OCI-LY3 (cell line): ENCODE measurements at regions not wholly inside any gene's neighbourhood (a gene's known extent, or its start where the extent isn't known, plus 50 kb on each side); places are given as distances from the start of the nearest gene placed in this dataset.
"Not testable (repeated sequence)": the region's sequence is repeated elsewhere in the genome, so short reads cannot be mapped to it uniquely, and the experiment has no call there.

ENCODE experiments used
- H2AFZ ChIP-seq: fragments of 200-600, 300-600 bp; shearing (Covaris generic); 2 replicates; pipeline ENCODE4 v1.6.0; 2014; ENCODE audit warnings: antibody characterized with exemption, low read depth, low read length
- H3K27ac ChIP-seq: fragments of 200-600, 300-600 bp; sonication (generic); 2 replicates; pipeline ENCODE4 v1.5.1; 2014; ENCODE audit warnings: mild to moderate bottlenecking, low read length, moderate library complexity, mixed read lengths
- H3K27me3 ChIP-seq: fragments of 200-600, 300-600 bp; sonication (generic); 2 replicates; pipeline ENCODE4 v1.6.1; 2014; ENCODE audit warnings: low read depth, low read length, mixed read lengths
- H3K36me3 ChIP-seq: fragments of 200-600, 300-600 bp; sonication (generic); replicated peaks from 2 replicates; pipeline ENCODE3; 2014; ENCODE audit warnings: low read depth, low read length, mixed read lengths
- H3K4me1 ChIP-seq: fragments of 300-600, 200-600 bp; sonication (generic); 2 replicates; pipeline ENCODE4 v1.6.1; 2014; ENCODE audit warnings: low read length, mixed read lengths
- H3K4me2 ChIP-seq: fragments of 200-600, 300-600 bp; sonication (generic); 2 replicates; pipeline ENCODE4 v1.6.1; 2014; ENCODE audit warnings: low read length, mixed read lengths
- H3K4me3 ChIP-seq: fragments of 300-600, 200-600 bp; sonication (generic); 2 replicates; pipeline ENCODE4 v1.5.1; 2014; ENCODE audit warnings: antibody characterized with exemption, mild to moderate bottlenecking, low read length, moderate library complexity
- H3K79me2 ChIP-seq: fragments of 300-600, 200-600 bp; shearing (Covaris generic); 2 replicates; pipeline ENCODE4 v1.6.1; 2014; ENCODE audit warnings: mild to moderate bottlenecking, low read length, mixed read lengths
- H3K9ac ChIP-seq: fragments of 300-600, 200-600 bp; shearing (Covaris generic); 2 replicates; pipeline ENCODE4 v1.6.0; 2014; ENCODE audit warnings: mild to moderate bottlenecking, low read length, moderate library complexity
- H3K9me3 ChIP-seq: fragments of 200-600, 300-600 bp; shearing (Covaris generic); 2 replicates; pipeline ENCODE4 v1.6.1; 2014; ENCODE audit warnings: low read length, mixed read lengths; ENCODE audit not compliant: insufficient read depth
- H4K20me1 ChIP-seq: fragments of 200-600, 300-600 bp; sonication (generic); 2 replicates; pipeline ENCODE4 v1.6.1; 2016; ENCODE audit warnings: low read length, mixed read lengths; ENCODE audit not compliant: insufficient read depth
- EZH2phosphoT487 ChIP-seq: fragments of 200-600 bp; shearing (Covaris generic); IDR thresholded peaks from 2 replicates; pipeline ENCODE4 v1.6.1; 2018; ENCODE audit warnings: antibody characterized with exemption, mixed run types, low read depth
- TF ChIP-seq, protein P1 (sequence below): fragments of 200-600, 300-600 bp; sonication (generic); IDR thresholded peaks from 2 replicates; pipeline ENCODE4 v1.5.1; 2014; ENCODE audit warnings: antibody characterized with exemption, low read length, low read depth

DNA sequence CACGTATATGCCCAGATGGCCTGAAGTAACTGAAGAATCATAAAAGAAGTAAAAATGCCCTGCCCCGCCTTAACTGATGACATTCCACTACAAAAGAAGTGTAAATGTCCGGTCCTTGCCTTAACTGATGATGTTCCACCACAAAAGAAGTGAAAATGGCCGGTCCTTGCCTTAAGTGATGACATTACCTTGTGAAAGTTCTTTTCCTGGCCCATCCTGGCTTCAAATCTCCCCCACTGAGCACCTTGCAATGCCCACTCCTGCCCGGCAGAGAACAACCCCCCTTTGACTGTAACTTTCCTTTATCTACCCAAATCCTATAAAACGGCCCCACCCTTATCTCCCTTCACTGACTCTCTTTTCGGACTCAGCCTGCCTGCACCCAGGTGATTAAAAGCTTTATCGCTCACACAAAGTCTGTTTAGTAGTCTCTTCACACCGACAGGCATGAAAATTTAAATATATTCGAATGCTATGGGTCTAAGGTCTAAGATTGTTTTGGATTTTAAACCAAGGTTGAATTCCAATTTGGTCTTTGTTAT is 329.3 kb upstream of the POT1 start:
- not testable (repeated sequence) for H3K36me3 ChIP-seq, H3K79me2 ChIP-seq, H3K4me1 ChIP-seq, H3K9me3 ChIP-seq, H3K9ac ChIP-seq, H3K27me3 ChIP-seq, H3K4me3 ChIP-seq, H4K20me1 ChIP-seq, H3K27ac ChIP-seq, H3K4me2 ChIP-seq, H2AFZ ChIP-seq

DNA sequence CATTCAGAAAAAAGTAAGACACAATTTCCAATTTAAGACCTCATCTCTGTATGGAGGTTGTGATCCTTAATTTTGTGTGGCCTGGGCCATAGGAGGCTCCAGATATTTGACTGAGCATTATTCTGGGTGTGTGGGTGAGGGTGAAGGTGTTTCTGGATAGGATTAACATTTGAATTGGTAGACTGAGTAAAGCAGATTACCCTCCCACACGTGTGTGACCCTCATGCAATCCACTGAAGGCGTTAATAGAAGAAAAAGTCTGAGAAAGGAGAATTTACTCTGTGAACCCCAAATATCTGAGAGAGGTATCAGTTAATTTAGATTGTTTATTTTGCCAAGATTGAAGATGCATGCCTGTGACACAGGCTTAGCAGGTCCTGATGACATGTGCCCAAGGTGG is 328.0 kb upstream of the POT1 start:
- H3K4me1 ChIP-seq, result peaks cover 4% of the 10 kb centered on the region; the same call in 1 of the 2 replicates
- H3K9me3 ChIP-seq, result no peaks in the 10 kb centered on the region
- no peak overlapping the region for H3K9ac ChIP-seq
- H3K27ac ChIP-seq, result no peak overlapping the region
- no peaks in the 10 kb centered on the region for H3K36me3 ChIP-seq
- H2AFZ ChIP-seq, result no peak overlapping the region
- TF ChIP-seq, protein P1, sequence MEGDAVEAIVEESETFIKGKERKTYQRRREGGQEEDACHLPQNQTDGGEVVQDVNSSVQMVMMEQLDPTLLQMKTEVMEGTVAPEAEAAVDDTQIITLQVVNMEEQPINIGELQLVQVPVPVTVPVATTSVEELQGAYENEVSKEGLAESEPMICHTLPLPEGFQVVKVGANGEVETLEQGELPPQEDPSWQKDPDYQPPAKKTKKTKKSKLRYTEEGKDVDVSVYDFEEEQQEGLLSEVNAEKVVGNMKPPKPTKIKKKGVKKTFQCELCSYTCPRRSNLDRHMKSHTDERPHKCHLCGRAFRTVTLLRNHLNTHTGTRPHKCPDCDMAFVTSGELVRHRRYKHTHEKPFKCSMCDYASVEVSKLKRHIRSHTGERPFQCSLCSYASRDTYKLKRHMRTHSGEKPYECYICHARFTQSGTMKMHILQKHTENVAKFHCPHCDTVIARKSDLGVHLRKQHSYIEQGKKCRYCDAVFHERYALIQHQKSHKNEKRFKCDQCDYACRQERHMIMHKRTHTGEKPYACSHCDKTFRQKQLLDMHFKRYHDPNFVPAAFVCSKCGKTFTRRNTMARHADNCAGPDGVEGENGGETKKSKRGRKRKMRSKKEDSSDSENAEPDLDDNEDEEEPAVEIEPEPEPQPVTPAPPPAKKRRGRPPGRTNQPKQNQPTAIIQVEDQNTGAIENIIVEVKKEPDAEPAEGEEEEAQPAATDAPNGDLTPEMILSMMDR, result no peak
- TF ChIP-seq EZH2phosphoT487, result no peak
- H3K4me3 ChIP-seq, result no peak overlapping the region
- H3K4me2 ChIP-seq, result no peak overlapping the region
- no peaks in the 10 kb centered on the region for H3K27me3 ChIP-seq
- H4K20me1 ChIP-seq, result no peaks in the 10 kb centered on the region
- no peaks in the 10 kb centered on the region for H3K79me2 ChIP-seq

DNA sequence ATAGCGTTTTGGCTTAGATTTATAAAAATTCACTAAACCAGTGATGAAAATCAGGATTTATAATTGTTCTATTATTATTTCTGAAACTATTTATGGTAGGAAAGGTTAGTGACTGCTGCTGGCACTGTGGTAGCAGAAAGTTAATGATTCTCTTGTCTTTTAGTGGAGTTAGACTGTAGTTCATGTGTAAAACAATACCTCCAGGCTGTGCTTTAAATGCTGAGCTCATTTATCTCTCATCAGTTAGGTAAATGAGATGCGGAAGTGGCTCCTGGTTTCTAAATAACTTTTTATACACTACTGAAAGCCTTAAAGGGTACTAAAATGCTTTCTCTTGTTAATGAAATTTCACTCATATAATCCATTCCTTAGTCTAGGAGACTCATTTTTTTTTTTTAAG is 326.8 kb upstream of the POT1 start:
- Histone ChIP-seq H2AFZ (no peak overlapping the region), H3K36me3 (no peaks in the 10 kb centered on the region), H3K9me3 (no peaks in the 10 kb centered on the region), H3K27me3 (no peaks in the 10 kb centered on the region), H3K79me2 (no peaks in the 10 kb centered on the region), H3K4me2 (no peak overlapping the region), H3K27ac (no peak overlapping the region), H3K9ac (no peak overlapping the region), H4K20me1 (no peaks in the 10 kb centered on the region), H3K4me3 (no peak overlapping the region), H3K4me1 (peaks cover 4% of the 10 kb centered on the region; the same call in 1 of the 2 replicates)
- no peak for TF ChIP-seq EZH2phosphoT487
- TF ChIP-seq, protein P1, result no peak

DNA sequence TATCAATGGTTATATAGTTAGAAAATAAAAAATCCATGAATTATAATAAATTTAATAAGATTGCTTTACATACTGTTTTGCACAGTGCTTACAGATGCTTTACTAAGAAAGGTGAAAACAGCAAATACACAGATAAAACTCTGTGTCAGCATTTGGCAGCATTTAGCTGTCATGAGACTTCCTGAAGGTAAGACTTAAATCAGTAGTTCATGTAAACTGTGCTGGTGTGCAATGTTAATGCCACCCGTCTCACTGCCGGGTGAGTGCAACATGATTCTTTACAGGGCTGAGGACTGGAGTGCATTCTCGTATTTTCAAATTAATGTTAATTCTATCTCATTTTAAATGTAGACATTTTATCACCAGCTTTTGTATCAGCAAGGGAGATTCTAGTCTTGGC is 326.2 kb upstream of the POT1 start:
- no peak for TF ChIP-seq EZH2phosphoT487
- H3K27ac ChIP-seq, result no peak overlapping the region
- H3K4me1 ChIP-seq, result peaks cover 4% of the 10 kb centered on the region; the same call in 1 of the 2 replicates

DNA sequence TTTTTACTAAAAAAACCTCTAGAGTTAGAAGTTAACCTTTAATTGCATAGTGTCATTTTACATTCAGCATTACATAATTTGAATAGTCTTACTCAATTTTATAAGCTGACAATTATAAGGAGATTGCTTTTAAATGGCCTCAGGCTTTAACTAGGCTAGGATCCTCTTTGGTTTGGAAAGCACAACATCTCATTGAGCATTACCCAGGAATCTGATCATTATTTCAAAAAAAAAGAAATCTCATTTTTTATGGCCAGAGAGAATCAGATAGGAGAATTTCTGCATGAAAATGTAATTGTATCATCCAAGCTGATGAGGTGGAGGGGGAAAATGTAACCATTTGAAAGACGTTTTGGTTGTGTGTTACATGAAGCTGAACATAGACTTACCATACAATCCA is 324.9 kb upstream of the POT1 start:
- Histone ChIP-seq H2AFZ (no peak overlapping the region), H3K36me3 (no peaks in the 10 kb centered on the region), H3K9me3 (no peaks in the 10 kb centered on the region), H3K4me1 (peaks cover 4% of the 10 kb centered on the region; the same call in 1 of the 2 replicates), H3K9ac (no peak overlapping the region), H3K79me2 (no peaks in the 10 kb centered on the region), H4K20me1 (no peaks in the 10 kb centered on the region), H3K27ac (no peak overlapping the region), H3K27me3 (no peaks in the 10 kb centered on the region), H3K4me2 (no peak overlapping the region), H3K4me3 (no peak overlapping the region)
- no peak for TF ChIP-seq EZH2phosphoT487
- TF ChIP-seq, protein P1, result no peak

More for the DNA sequence above, 326.2 kb upstream of the POT1 start:
- no peaks in the 10 kb centered on the region for H3K27me3 ChIP-seq
- no peak overlapping the region for H3K4me3 ChIP-seq
- no peaks in the 10 kb centered on the region for H3K79me2 ChIP-seq
- no peak overlapping the region for H3K9ac ChIP-seq
- H2AFZ ChIP-seq, result no peak overlapping the region
- no peaks in the 10 kb centered on the region for H3K9me3 ChIP-seq
- H3K4me2 ChIP-seq, result no peak overlapping the region
- H3K36me3 ChIP-seq, result no peaks in the 10 kb centered on the region
- H4K20me1 ChIP-seq, result no peaks in the 10 kb centered on the region
